Liver (tissue), 3 donors: ENCODE measurements at regions not wholly inside any gene's neighbourhood (a gene's known extent, or its start where the extent isn't known, plus 50 kb on each side); places are given as distances from the start of the nearest gene placed in this dataset.

ENCODE experiments used
- NR2F2 ChIP-seq: IDR thresholded peaks from 2 replicates; pipeline ENCODE4 v1.6.1; 2016; ENCODE audit warnings: antibody characterized with exemption
- TF ChIP-seq, protein P1 (sequence below): fragments of 150-350 bp; IDR thresholded peaks from 2 replicates; pipeline ENCODE4 v1.5.1; 2017; ENCODE audit warnings: improper control_type of control experiment, low read depth, low read length; ENCODE audit not compliant: missing input control
- donor health status: healthy.
- donor health status: healthy.

DNA sequence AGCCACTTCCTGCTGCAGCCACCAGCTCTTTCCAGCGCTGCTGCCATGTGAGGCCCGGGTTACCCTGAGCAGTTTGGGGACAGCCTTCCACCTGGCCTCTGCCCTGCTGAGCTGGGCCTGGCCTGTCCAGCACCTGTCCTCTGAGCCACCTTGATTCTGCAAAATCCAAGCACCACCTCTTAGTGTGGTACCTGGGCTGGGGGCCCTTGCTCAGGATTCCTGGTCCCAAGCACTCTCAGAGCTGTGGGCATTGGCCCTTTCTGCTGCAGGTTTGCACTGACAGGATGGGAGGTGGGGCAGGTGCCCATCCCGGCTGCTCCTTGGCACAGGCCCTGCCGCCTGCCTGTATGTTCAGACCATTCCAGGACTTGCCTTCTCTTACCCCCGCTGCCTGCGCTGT lies 309.2 kb upstream of the IRX4 start:
- TF ChIP-seq, protein P1, sequence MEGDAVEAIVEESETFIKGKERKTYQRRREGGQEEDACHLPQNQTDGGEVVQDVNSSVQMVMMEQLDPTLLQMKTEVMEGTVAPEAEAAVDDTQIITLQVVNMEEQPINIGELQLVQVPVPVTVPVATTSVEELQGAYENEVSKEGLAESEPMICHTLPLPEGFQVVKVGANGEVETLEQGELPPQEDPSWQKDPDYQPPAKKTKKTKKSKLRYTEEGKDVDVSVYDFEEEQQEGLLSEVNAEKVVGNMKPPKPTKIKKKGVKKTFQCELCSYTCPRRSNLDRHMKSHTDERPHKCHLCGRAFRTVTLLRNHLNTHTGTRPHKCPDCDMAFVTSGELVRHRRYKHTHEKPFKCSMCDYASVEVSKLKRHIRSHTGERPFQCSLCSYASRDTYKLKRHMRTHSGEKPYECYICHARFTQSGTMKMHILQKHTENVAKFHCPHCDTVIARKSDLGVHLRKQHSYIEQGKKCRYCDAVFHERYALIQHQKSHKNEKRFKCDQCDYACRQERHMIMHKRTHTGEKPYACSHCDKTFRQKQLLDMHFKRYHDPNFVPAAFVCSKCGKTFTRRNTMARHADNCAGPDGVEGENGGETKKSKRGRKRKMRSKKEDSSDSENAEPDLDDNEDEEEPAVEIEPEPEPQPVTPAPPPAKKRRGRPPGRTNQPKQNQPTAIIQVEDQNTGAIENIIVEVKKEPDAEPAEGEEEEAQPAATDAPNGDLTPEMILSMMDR = no peak
- TF ChIP-seq NR2F2 = no peak
